SHP77 treated with DMSO at 0.1 percent for 48 hours (cell line): ENCODE measurements at regions not wholly inside any gene's neighbourhood (a gene's known extent, or its start where the extent isn't known, plus 50 kb on each side); places are given as distances from the start of the nearest gene placed in this dataset.
"Not testable (repeated sequence)": the region's sequence is repeated elsewhere in the genome, so short reads cannot be mapped to it uniquely, and the experiment has no call there.

ENCODE experiments used
- DNase-seq: peaks from one replicate; lab custom pipeline; 2025; lab: John Stamatoyannopoulos, UW

GRCh38 chr4:31768756-31769155 is 1048.6 kb downstream of the PCDH7 start:
- no peak for DNase-seq

DNA sequence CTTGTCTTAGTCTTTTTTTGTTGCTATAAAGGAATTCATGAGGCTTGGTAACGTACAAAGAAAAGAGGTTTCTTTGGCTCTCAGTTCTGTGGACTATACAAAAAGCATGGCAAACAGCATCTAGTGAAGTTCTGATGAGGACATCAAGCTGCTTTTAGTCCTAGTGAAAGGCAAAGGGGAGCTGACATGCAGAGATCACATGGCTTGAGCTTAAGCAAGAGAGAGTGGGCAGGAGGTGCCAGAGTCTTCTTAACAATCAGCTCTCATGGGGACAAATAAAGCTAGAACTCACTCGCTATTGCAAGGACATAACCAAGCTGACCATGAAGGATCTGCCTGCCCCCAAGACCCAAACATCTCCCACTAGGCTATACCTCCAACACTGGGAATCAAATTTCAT is 1063.1 kb downstream of the PCDH7 start:
- DNase-seq: no peak

DNA sequence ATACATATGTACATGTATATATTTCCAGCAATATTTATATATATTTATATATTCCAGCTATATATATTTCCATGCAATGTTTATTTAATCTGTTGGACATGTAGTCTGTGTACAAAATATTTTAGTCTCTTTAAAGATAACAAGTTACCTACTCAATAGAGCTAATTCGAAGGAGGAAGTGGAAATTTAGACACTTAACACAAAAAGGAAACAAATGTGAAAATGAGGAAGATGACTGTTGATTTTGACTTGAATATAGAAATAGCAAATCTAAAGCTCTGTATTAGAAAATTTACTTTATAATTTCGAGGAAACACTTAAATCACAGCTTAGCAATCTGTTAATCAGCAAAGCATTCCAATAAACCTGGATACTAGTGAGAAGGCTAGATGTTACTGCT is 1064.4 kb downstream of the PCDH7 start:
- no peak for DNase-seq

- no peak for DNase-seq
Observed at GRCh38 chr4:31787701-31788100, 1067.5 kb downstream of the PCDH7 start.

DNA sequence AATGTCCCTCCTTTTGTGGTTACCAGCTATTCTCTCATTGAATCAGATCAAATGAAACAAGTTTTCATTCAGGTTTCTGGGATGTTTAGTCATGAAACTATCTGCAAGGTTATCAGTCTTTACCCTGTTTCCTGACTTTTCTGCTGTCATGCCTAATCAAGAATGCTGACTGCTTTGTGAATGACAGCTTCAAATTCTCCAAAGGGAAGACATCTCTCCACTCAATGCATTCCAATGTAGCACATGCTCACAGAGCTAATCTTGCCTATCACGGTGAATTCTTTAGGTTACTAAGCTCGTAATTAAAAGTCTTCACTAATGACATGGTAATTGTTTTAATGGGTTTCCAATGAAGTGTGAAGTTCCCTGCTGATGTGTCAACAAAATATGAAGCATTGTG is 1068.5 kb downstream of the PCDH7 start:
- no peak for DNase-seq

GRCh38 chr4:31791666-31792065 is 1071.5 kb downstream of the PCDH7 start:
- no peak for DNase-seq

DNA sequence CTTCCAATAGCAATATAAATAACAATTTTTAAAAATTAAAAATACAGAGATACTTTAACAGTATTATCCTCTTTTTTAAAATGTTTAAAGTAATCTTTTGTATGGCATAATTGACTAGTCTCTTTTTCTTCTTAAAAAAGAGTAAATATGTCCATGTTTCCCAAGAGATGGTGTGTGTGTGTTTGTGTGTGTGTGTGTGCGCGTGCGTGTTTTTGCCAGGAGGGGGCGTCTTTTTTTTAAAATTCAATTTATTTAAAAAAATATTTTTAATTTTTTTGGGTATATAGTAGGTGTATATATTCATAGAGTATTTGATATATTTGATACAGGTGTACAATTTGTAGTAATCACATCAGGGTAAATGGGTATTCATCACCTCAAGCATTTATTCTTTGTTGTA is 1073.7 kb downstream of the PCDH7 start:
- DNase-seq: no peak

DNA sequence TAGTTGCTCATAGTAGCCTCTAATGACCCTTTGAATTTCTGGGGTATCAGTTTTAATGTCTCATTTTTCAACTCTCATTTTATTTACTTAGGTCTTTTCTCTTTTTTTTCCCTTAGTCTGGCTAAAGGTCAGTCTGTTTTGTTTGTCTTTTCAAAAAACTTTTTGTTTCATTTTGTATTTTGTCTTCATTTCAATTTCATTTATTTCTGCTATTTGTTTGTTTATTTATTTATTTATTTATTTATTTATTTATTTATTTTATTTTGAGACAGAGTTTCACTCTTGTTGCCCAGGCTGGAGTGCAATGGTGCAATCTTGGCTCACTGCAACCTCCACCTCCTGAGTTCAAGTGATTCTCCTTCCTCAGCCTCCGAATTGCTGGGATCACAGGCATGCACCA is 1076.9 kb downstream of the PCDH7 start:
- not testable (repeated sequence) for DNase-seq

DNA sequence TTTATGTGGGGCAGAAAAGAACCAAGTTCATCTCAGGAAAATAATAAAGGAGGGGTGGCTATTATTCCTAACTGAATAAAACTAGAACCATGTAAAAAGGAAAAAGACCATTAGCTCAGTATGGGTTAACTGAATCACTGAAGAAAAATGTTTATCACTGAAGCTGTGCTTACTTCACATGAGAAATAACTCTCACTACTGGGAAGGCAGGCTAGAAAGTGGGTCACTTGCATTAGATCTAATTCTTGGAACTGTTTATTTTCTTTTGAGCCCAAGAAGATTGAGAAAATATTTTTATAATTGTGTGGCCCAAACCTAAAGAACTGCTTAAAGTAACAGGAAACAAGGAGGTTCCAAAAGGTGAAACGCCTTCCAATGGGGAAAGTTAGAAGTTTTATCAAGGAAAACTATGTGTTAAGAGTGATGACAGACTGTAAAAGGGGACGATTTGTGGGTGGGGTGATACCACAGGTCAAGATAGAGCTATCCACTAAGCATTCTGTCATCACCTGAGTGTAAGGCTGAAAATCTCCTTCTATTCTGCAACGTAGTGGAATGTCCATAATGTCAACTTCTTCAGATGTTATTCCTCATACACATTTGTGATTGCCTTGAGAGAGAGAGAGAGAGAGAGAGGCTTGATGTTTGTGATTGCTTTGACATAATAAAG is 1083.5 kb downstream of the PCDH7 start:
- no peak for DNase-seq

- DNase-seq: no peak
Observed at GRCh38 chr4:31807036-31807435, 1086.9 kb downstream of the PCDH7 start.

GRCh38 chr4:31844350-31844749 is 1124.2 kb downstream of the PCDH7 start:
- no peak for DNase-seq

DNA sequence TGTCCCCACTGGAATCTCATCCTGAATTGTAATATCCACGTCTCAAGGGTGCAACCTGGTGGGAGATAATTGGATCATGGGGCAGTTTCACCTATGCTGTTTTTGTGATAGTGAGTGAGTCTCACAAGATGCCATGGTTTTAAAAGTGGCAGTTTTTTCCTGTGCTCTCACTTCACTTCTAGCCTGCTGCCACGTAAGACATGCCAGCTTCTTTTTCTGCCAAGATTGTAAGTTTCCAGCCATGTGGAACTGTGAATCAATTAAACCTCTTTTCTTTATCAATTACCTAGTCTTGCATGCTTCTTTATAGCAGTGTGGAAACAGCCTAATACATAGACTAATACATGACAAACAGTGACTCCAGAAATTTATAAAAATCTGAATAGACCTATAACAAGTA is 1131.8 kb downstream of the PCDH7 start:
- DNase-seq: no peak

- DNase-seq: no peak
Observed at GRCh38 chr4:31877429-31877828, 1157.3 kb downstream of the PCDH7 start.

DNA sequence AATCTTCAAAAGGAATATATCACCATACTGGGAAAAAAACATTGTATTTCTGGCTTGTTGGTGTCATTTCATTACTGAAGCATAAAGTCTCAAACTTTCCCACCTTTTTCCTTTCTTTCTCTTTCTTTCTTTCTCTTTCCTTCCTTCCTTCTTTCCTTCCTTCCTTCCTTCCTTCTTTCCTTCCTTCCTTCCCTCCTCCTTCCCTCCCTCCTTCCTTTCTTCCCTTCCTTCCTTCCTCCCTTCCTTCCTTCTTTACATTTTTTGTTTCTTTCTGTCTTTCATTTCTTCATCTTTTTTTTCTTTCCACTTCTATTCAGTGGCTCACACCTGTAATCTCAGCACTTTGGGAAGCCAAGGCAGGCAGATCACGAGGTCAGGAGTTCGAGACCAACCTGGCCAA is 1160.7 kb downstream of the PCDH7 start:
- not testable (repeated sequence) for DNase-seq

GRCh38 chr4:31896349-31896748 is 1176.2 kb downstream of the PCDH7 start:
- DNase-seq: no peak

DNA sequence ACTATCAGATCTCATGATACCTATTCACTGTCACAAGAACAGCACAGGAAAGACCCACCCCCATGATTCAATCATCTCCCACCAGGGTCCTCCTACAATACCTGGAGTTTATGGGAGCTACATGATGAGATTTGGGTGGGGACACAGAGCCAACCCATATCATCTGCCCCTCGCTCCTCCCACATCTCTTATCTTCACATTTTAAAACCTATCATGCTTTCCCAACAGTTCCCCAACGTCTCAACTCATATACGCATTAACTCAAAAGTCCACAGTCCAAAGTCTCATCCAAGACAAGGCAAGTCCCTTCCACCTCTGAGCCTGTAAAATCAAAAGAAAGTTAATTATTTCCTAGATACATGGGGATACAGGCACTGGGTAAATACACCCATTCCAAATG is 1185.2 kb downstream of the PCDH7 start:
- no peak for DNase-seq

DNA sequence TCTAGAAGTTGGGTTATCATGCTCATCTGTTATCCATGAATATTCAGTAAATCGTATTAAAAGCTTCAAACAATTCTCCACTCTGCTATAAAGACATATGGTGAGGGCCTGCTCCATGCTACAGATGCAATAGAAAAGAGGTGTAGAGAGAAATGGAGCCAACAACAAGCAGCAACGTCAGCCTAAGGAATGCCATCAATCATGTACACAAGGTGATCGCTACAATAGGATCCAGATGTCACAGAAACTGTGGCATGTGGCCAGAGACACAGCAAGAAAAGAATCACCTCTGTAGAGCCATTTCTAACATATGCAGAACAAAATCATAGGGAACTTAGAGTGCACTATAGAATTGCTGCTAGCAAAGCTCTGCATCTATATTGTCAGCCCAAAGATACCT is 1188.1 kb downstream of the PCDH7 start:
- no peak for DNase-seq

- no peak for DNase-seq
Observed at GRCh38 chr4:31917334-31917733, 1197.2 kb downstream of the PCDH7 start.

DNA sequence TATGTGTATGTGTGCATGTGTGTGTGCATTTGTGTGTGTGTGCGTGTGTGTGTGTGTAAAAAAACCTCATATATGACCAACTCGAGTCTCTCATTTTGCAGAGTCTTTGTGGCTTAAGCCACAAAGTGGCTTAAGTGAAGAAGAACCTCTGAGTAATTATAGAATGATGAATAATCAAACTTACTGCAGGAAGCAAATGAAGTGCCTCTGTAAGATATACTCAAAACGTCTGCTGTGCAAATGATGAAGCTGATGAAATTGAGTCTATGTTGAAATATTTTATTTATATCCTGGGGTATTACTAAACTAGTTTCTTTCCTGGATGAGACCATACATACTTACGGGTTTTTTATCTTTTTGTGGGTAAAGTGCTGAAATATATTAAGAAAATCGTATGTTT is 1198.7 kb downstream of the PCDH7 start:
- no peak for DNase-seq

- DNase-seq: no peak
Observed at GRCh38 chr4:31923634-31924033, 1203.5 kb downstream of the PCDH7 start.

DNA sequence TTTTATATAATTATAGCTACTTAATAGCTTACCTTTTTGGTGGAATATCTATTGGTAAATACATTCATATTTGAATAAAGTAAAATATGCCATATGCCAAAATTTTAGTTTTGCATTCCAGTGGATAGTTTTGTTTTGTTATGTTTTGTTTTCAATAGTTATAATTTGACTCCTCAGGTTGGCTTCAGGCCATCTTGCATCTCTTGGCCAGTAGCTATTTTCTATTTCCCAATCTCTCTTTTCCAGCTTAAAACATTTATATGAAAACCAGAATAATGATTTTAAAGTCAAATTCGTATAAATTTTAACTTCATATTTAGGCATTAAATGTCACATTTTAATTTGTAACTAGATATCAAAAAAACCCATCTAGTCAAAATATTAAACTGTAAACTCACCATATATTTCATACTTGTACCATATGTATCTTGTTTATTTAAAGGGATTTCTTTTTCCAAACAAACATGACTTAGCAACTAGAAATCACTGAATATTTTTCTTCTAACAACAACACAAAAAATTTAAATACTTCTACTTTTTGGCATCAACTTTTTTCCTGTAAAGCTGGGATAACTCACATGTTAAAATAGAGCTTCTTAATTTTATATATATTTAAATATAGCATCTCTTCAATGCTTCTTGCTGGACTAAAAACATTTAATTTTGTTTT is 1209.6 kb downstream of the PCDH7 start:
- no peak for DNase-seq

GRCh38 chr4:31946456-31946855 is 1226.3 kb downstream of the PCDH7 start:
- DNase-seq: no peak

DNA sequence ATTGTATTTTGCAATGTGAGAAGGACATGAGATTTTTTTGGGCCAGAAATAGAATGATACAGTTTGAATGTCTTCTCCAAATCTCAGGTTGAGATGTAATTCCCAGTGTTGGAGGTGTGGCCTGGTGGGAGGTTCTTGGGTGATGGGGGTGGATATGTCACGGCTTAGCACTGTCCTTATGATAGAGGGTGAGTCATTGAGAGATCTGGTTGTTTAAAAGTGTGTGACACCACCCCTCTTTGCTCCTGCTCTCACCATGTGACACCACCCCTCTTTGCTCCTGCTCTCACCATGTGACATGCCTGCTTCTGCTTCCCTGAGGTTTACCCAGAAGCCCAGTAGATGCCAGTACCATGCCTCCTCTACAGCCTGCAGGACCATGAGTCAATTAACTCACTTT is 1226.9 kb downstream of the PCDH7 start:
- DNase-seq: no peak

GRCh38 chr4:31949045-31949444 is 1228.9 kb downstream of the PCDH7 start:
- DNase-seq: no peak
